H1 (cell line): ENCODE measurements at regions not wholly inside any gene's neighbourhood (a gene's known extent, or its start where the extent isn't known, plus 50 kb on each side); places are given as distances from the start of the nearest gene placed in this dataset.

Source experiments
- CTCF ChIA-PET: fragments of 300-600 bp; sonication (Branson Sonifier 250); formaldehyde crosslinking; loops from one replicate; lab custom pipeline; 2021; ENCODE audit not compliant: partially characterized antibody; lab: Charles Lee
- POLR2A ChIA-PET: fragments of 300-600 bp; sonication (Branson Sonifier 250); formaldehyde crosslinking; loops from one replicate; lab custom pipeline; 2021; ENCODE audit warnings: inconsistent platforms; ENCODE audit not compliant: partially characterized antibody; lab: Charles Lee
- DNase-seq, 2 experiments: peaks; one replicate each; pipeline versions ENCODE4 v3.0.0 to v3.0.0-alpha.2; 2010 to 2022; ENCODE audit warnings: low spot score in 2 of 2, low read depth in 1 of 2, mixed read lengths in 1 of 2
- FAIRE-seq: peaks from 2 replicates; lab custom pipeline; 2011; peaks lifted over from hg19 to GRCh38; lab: Jason Lieb, UNC
- H2AFZ ChIP-seq: 2 replicates; pipeline ENCODE4 v1.8.1; 2012; ENCODE audit warnings: low read length, inconsistent platforms
- H2AK5ac ChIP-seq: 2 replicates; pipeline ENCODE4 v1.6.1; 2013; ENCODE audit warnings: low read depth, low read length
- H2BK120ac ChIP-seq: replicated peaks from 2 replicates; pipeline ENCODE3; 2013; ENCODE audit warnings: low read depth, low read length, inconsistent platforms
- H2BK12ac ChIP-seq: 2 replicates; pipeline ENCODE4 v1.6.1; 2013; ENCODE audit warnings: low read depth, low read length
- H2BK15ac ChIP-seq: 2 replicates; pipeline ENCODE4 v1.6.1; 2013; ENCODE audit warnings: low read length
- H2BK20ac ChIP-seq: 2 replicates; pipeline ENCODE4 v1.6.1; 2013; ENCODE audit warnings: low read length
- H2BK5ac ChIP-seq: 2 replicates; pipeline ENCODE4 v1.6.1; 2013; ENCODE audit warnings: low read depth, low read length
- H3K14ac ChIP-seq: 2 replicates; pipeline ENCODE4 v1.6.1; 2013; ENCODE audit warnings: inconsistent platforms; ENCODE audit not compliant: insufficient read length
- H3K18ac ChIP-seq: 2 replicates; pipeline ENCODE4 v1.6.1; 2013; ENCODE audit warnings: low read length; ENCODE audit errors: extremely low read depth
- H3K23ac ChIP-seq: 2 replicates; pipeline ENCODE4 v1.6.1; 2013; ENCODE audit warnings: inconsistent platforms; ENCODE audit not compliant: insufficient read length
- H3K23me2 ChIP-seq: 2 replicates; pipeline ENCODE4 v1.6.1; 2013; ENCODE audit warnings: low read depth, low read length
- H3K27ac ChIP-seq: 2 replicates; pipeline ENCODE4 v1.6.1; 2011; ENCODE audit warnings: low read depth, low read length, inconsistent platforms
- H3K27me3 ChIP-seq, 4 experiments: replicated peaks in 1 of 4; 1 replicate in 1 of 4; 2 replicates in 3 of 4; pipeline versions ENCODE4 v1.6.1 to v1.8.1; 2011 to 2013; ENCODE audit warnings: low read length in 3 of 4, mild to moderate bottlenecking in 3 of 4, inconsistent platforms in 2 of 4, mixed read lengths in 2 of 4, moderate library complexity in 1 of 4; ENCODE audit not compliant: control insufficient read depth in 3 of 4, insufficient read depth in 3 of 4; ENCODE audit errors: extremely low read depth in 1 of 4
- H3K36me3 ChIP-seq, 4 experiments: 2 replicates each; pipeline versions ENCODE4 v1.6.1 to v1.8.1; 2011 to 2013; ENCODE audit warnings: mild to moderate bottlenecking in 4 of 4, low read length in 3 of 4, moderate library complexity in 2 of 4, control low read depth in 1 of 4, inconsistent platforms in 1 of 4; ENCODE audit not compliant: insufficient read depth in 4 of 4, control insufficient read depth in 2 of 4
- H3K4ac ChIP-seq: replicated peaks from 2 replicates; pipeline ENCODE3; 2013; ENCODE audit warnings: low read length, low read depth, mixed read lengths, inconsistent platforms; ENCODE audit not compliant: insufficient read length
- H3K4me1 ChIP-seq, 4 experiments: replicated peaks in 1 of 4; 1 replicate in 1 of 4; 2 replicates in 3 of 4; pipeline versions ENCODE4 v1.6.1 to v1.8.1; 2011 to 2013; ENCODE audit warnings: low read length in 3 of 4, inconsistent platforms in 2 of 4, mixed read lengths in 1 of 4; ENCODE audit not compliant: insufficient read depth in 4 of 4, control insufficient read depth in 3 of 4
- H3K4me2 ChIP-seq, 2 experiments: 2 replicates each; pipeline versions ENCODE4 v1.6.1 to v1.8.1; 2011 to 2013; ENCODE audit warnings: low read depth in 2 of 2, low read length in 2 of 2, control low read depth in 1 of 2, inconsistent platforms in 1 of 2, mild to moderate bottlenecking in 1 of 2; ENCODE audit not compliant: insufficient read depth in 1 of 2
- H3K4me3 ChIP-seq, 4 experiments: fragments of 200-600, 300-600 bp in 1 of 4; sonication (generic), shearing (Covaris generic), sonication (Bioruptor Twin) in 1 of 4; 2 replicates each; pipeline versions ENCODE4 v1.5.1 to v1.8.1; 2011 to 2016; ENCODE audit warnings: low read length in 4 of 4, low read depth in 3 of 4, control low read depth in 2 of 4, inconsistent platforms in 2 of 4, mild to moderate bottlenecking in 2 of 4, mixed read lengths in 1 of 4, moderate library complexity in 1 of 4; ENCODE audit not compliant: insufficient read depth in 2 of 4; ENCODE audit errors: extremely low read depth in 1 of 4
- H3K56ac ChIP-seq: replicated peaks from 2 replicates; pipeline ENCODE3; 2013; ENCODE audit warnings: low read depth, mild to moderate bottlenecking, mixed read lengths, low read length, inconsistent platforms; ENCODE audit not compliant: insufficient read length
- H3K79me1 ChIP-seq: 2 replicates; pipeline ENCODE4 v1.6.1; 2013; ENCODE audit warnings: low read depth, low read length, control low read depth
- H3K79me2 ChIP-seq, 2 experiments: 2 replicates each; pipeline versions ENCODE4 v1.6.1 to v1.8.1; 2012 to 2013; ENCODE audit warnings: low read length in 2 of 2, mild to moderate bottlenecking in 2 of 2, inconsistent platforms in 1 of 2; ENCODE audit not compliant: insufficient read depth in 2 of 2, control insufficient read depth in 1 of 2
- H3K9ac ChIP-seq, 4 experiments: replicated peaks in 1 of 4; 1 replicate in 1 of 4; 2 replicates in 3 of 4; pipeline versions ENCODE4 v1.6.1 to v1.8.1; 2011 to 2013; ENCODE audit warnings: low read depth in 3 of 4, low read length in 3 of 4, control low read depth in 2 of 4, mild to moderate bottlenecking in 2 of 4, moderate library complexity in 2 of 4, inconsistent platforms in 1 of 4; ENCODE audit errors: extremely low read depth in 1 of 4
- H3K9me3 ChIP-seq, 2 experiments: 2 replicates each; pipeline versions ENCODE4 v1.6.1 to v1.8.1; 2012 to 2013; ENCODE audit warnings: mild to moderate bottlenecking in 2 of 2, moderate library complexity in 2 of 2, control low read depth in 1 of 2, inconsistent platforms in 1 of 2, low read depth in 1 of 2, low read length in 1 of 2, mixed read lengths in 1 of 2; ENCODE audit not compliant: insufficient read depth in 2 of 2
- H4K20me1 ChIP-seq, 2 experiments: replicated peaks in 1 of 2; 2 replicates each; pipeline versions ENCODE3 to v1.8.1; 2011 to 2013; ENCODE audit warnings: inconsistent platforms in 2 of 2, low read length in 2 of 2, mild to moderate bottlenecking in 1 of 2; ENCODE audit not compliant: insufficient read depth in 2 of 2, control insufficient read depth in 1 of 2
- H4K5ac ChIP-seq: 2 replicates; pipeline ENCODE4 v1.6.1; 2013; ENCODE audit warnings: low read length, low read depth, mixed read lengths, inconsistent platforms; ENCODE audit not compliant: insufficient read length
- H4K8ac ChIP-seq: 2 replicates; pipeline ENCODE4 v1.8.0; 2013; ENCODE audit warnings: mild to moderate bottlenecking, moderate library complexity, low read length, inconsistent platforms; ENCODE audit not compliant: insufficient read depth; ENCODE audit errors: extremely low read depth
- H4K91ac ChIP-seq: replicated peaks from 2 replicates; pipeline ENCODE3; 2013; ENCODE audit warnings: low read length, mixed read lengths, inconsistent platforms; ENCODE audit not compliant: insufficient read length
- EZH2 ChIP-seq: fragments of 200-600 bp; sonication (generic); IDR thresholded peaks from 2 replicates; pipeline ENCODE4 v1.7.1; 2012; ENCODE audit warnings: low read depth, mild to moderate bottlenecking, moderate library complexity, low read length, inconsistent platforms; ENCODE audit not compliant: severe bottlenecking
- MAX ChIP-seq: IDR thresholded peaks from 2 replicates; pipeline ENCODE4 v1.6.1; 2012; ENCODE audit warnings: inconsistent platforms
- WGBS, 2 experiments: shearing (Covaris generic) in 1 of 2; methylation state at CpG; one replicate each; pipeline versions ENCODE4 v1.1.6 to v1.1.7; 2013 to 2015; ENCODE audit warnings: low lambda C conversion rate in 2 of 2, mixed read lengths in 2 of 2, inconsistent platforms in 1 of 2, low coverage in 1 of 2, missing lambda C conversion rate in 1 of 2; ENCODE audit not compliant: insufficient replicate concordance in 2 of 2, insufficient coverage in 1 of 2, insufficient read length in 1 of 2; ENCODE audit errors: extremely low coverage in 1 of 2, missing lambda C conversion rate in 1 of 2; 5-methylcytosine and 5-hydroxymethylcytosine counted together

- FAIRE-seq (no peak), DNase-seq (no peak)
- no peak overlapping the region for H2BK15ac ChIP-seq
- H3K18ac ChIP-seq, result no peak overlapping the region
- H3K23ac ChIP-seq, result no peak overlapping the region
- H3K9ac ChIP-seq, result no peak overlapping the region
- H2AK5ac ChIP-seq, result no peak overlapping the region
- no peak overlapping the region for H3K4me3 ChIP-seq
- H3K79me2 ChIP-seq, result peaks cover 0 to 76% of the 10 kb centered on the region in 2 experiments; a peak in 2 of 4 replicates
- H4K8ac ChIP-seq, result no peak overlapping the region
- WGBS, 2 experiments, result 68% methylated on average over 3 of the region's 3 CpGs; no CpG with 5 or more reads in 1 of the 2 experiments
- H2BK120ac ChIP-seq, result no peak overlapping the region
- H3K27me3 ChIP-seq, result no peaks in the 10 kb centered on the region
- no peak overlapping the region for H2BK20ac ChIP-seq
- H3K56ac ChIP-seq, result no peak overlapping the region
- H3K79me1 ChIP-seq, result no peaks in the 10 kb centered on the region
- H3K4me2 ChIP-seq, result no peak overlapping the region
- H2BK12ac ChIP-seq, result no peak overlapping the region
- H3K36me3 ChIP-seq, result no peaks in the 10 kb centered on the region; a peak in 1 of 8 replicates
- POLR2A ChIA-PET, result no interaction called here
- H4K20me1 ChIP-seq, result no peaks in the 10 kb centered on the region
- no peak overlapping the region for H2AFZ ChIP-seq
- H3K14ac ChIP-seq, result no peak overlapping the region
- CTCF ChIA-PET, result no interaction called here
- H3K9me3 ChIP-seq, result no peaks in the 10 kb centered on the region
- 0 out of 7 replicates have a peak, but pooled peaks cover 0 to 2% (median 0%) of the 10 kb centered on the region in 4 experiments for H3K4me1 ChIP-seq
- no peaks in the 10 kb centered on the region for H3K23me2 ChIP-seq
- H3K4ac ChIP-seq, result no peak overlapping the region
- no peak overlapping the region for H3K27ac ChIP-seq
- H4K5ac ChIP-seq, result no peak overlapping the region
- H2BK5ac ChIP-seq, result no peak overlapping the region
- H4K91ac ChIP-seq, result no peak overlapping the region
- TF ChIP-seq EZH2 (no peak), MAX (no peak)
These were observed 55.5 kb upstream of the MAGED1 start for GRCh38 chrX:51837921-51838320.
